Lung (tissue), 11 donors: ENCODE measurements at regions not wholly inside any gene's neighbourhood (a gene's known extent, or its start where the extent isn't known, plus 50 kb on each side); places are given as distances from the start of the nearest gene placed in this dataset.

ENCODE experiments used
- ATAC-seq: fragments of 200-7000 bp; cut with Tn5 transposase; one replicate; pipeline ENCODE4 v1.9.1; 2020; ENCODE audit warnings: moderate number of reproducible peaks; ENCODE audit not compliant: insufficient read depth, low FRiP score
- DNase-seq, 3 donors: peaks; one replicate each; pipeline ENCODE4 v3.0.0-alpha.2; 2013 to 2017
- H3K27ac ChIP-seq, 2 donors: one replicate each; pipeline ENCODE4 v1.5.1; 2013; ENCODE audit warnings: mild to moderate bottlenecking in 2 of 2, moderate library complexity in 2 of 2, control low read depth in 1 of 2, inconsistent platforms in 1 of 2, low read depth in 1 of 2, low read length in 1 of 2
- H3K27me3 ChIP-seq, 3 donors: one replicate each; pipeline ENCODE4 v1.5.1; 2013; ENCODE audit warnings: low read length in 2 of 3; ENCODE audit not compliant: control insufficient read depth in 3 of 3, insufficient read depth in 3 of 3
- H3K36me3 ChIP-seq, 4 donors: one replicate each; pipeline ENCODE4 v1.5.1; 2013; ENCODE audit warnings: low read length in 4 of 4, mild to moderate bottlenecking in 1 of 4, moderate library complexity in 1 of 4; ENCODE audit not compliant: control insufficient read depth in 4 of 4, insufficient read depth in 4 of 4
- H3K4me1 ChIP-seq, 5 donors: one replicate each; pipeline ENCODE4 v1.5.1; 2013; ENCODE audit warnings: low read length in 5 of 5, mild to moderate bottlenecking in 2 of 5, moderate library complexity in 1 of 5; ENCODE audit not compliant: control insufficient read depth in 5 of 5, insufficient read depth in 5 of 5
- H3K4me3 ChIP-seq: one replicate; pipeline ENCODE4 v1.5.1; 2013; ENCODE audit warnings: mild to moderate bottlenecking, control low read depth, moderate library complexity
- H3K9ac ChIP-seq, 2 donors: one replicate each; pipeline ENCODE4 v1.5.1; 2013; ENCODE audit warnings: low read length in 2 of 2, control low read depth in 1 of 2; ENCODE audit not compliant: insufficient read depth in 1 of 2
- H3K9me3 ChIP-seq, 4 donors: one replicate each; pipeline ENCODE4 v1.5.1; 2013; ENCODE audit warnings: low read length in 3 of 4, mild to moderate bottlenecking in 1 of 4, moderate library complexity in 1 of 4; ENCODE audit not compliant: control insufficient read depth in 4 of 4, insufficient read depth in 3 of 4
- CTCF ChIP-seq: IDR thresholded peaks from 2 replicates; pipeline ENCODE4 v1.5.1; 2012; ENCODE audit warnings: mild to moderate bottlenecking; ENCODE audit errors: control extremely low read depth, extremely low read depth
- WGBS, 2 donors: extraction: QIAGEN DNeasy Blood & Tissue Kit; methylation state at CpG; one replicate each; pipeline ENCODE4 v1.1.7; 2013; 5-methylcytosine and 5-hydroxymethylcytosine counted together
- donor health status: control.
- donor health status: control.
- donor health status: Bipolar disorder and iron deficiency.
- donor health status: healthy.
- donor health status: DM: yes; HTN: yes; CAD: no.

- Histone ChIP-seq H3K4me3 (no peak overlapping the region), H3K9ac (no peak overlapping the region), H3K36me3 (no peaks in the 10 kb centered on the region), H3K27ac (no peak overlapping the region), H3K9me3 (peaks cover 0 to 8% (median 0%) of the 10 kb centered on the region in 4 donors), H3K27me3 (no peaks in the 10 kb centered on the region), H3K4me1 (no peaks in the 10 kb centered on the region)
- WGBS, 2 donors = 32 to 57% methylated on average over 1 of the region's 1 CpG
- ATAC-seq (no peak), DNase-seq (no peak)
- TF ChIP-seq CTCF = no peak
Observed at GRCh38 chr7:23981314-23981713, 271.3 kb downstream of the STK31 start.

GRCh38 chr7:23981758-23982157, 271.7 kb downstream of the STK31 start:
- no peaks in the 10 kb centered on the region for H3K27me3 ChIP-seq
- TF ChIP-seq CTCF = no peak
- H3K9me3 ChIP-seq = peaks cover 0 to 8% (median under 1%) of the 10 kb centered on the region in 4 donors
- ATAC-seq (no peak), DNase-seq (no peak)
- H3K4me1 ChIP-seq = no peaks in the 10 kb centered on the region
- no peak overlapping the region for H3K27ac ChIP-seq
- no peak overlapping the region for H3K4me3 ChIP-seq
- WGBS, 2 donors = 60 to 81% methylated on average over 3 of the region's 3 CpGs
- H3K9ac ChIP-seq = no peak overlapping the region
- H3K36me3 ChIP-seq = no peaks in the 10 kb centered on the region

- WGBS, 2 donors = 82 to 100% methylated on average over 1 of the region's 1 CpG
- Histone ChIP-seq H3K9me3 (no peaks in the 10 kb centered on the region), H3K4me3 (no peak overlapping the region), H3K36me3 (no peaks in the 10 kb centered on the region), H3K4me1 (no peaks in the 10 kb centered on the region), H3K27me3 (no peaks in the 10 kb centered on the region), H3K27ac (no peak overlapping the region), H3K9ac (no peak overlapping the region)
- no peak for DNase-seq
- TF ChIP-seq CTCF = no peak
- ATAC-seq = no peak
Observed at GRCh38 chr7:24005517-24005916, 278.5 kb upstream of the NPY start.

- H3K9ac ChIP-seq = no peak overlapping the region
- no peaks in the 10 kb centered on the region for H3K27me3 ChIP-seq
- H3K4me1 ChIP-seq = no peaks in the 10 kb centered on the region
- no peak for DNase-seq
- no peak for TF ChIP-seq CTCF
- WGBS, 2 donors = 46 to 69% methylated on average over 1 of the region's 1 CpG
- no peaks in the 10 kb centered on the region for H3K36me3 ChIP-seq
- H3K27ac ChIP-seq = no peak overlapping the region
- no peak overlapping the region for H3K4me3 ChIP-seq
- H3K9me3 ChIP-seq = no peaks in the 10 kb centered on the region
- ATAC-seq = no peak
Observed at GRCh38 chr7:24010495-24010894, 273.5 kb upstream of the NPY start.
